B cell (primary cell): ENCODE measurements at regions not wholly inside any gene's neighbourhood (a gene's known extent, or its start where the extent isn't known, plus 50 kb on each side); places are given as distances from the start of the nearest gene placed in this dataset.

Experiments
- CTCF ChIP-seq: fragments of 200-600 bp; IDR thresholded peaks from one replicate; pipeline ENCODE4 v1.8.0; 2022; ENCODE audit warnings: antibody characterized with exemption, mild to moderate bottlenecking
- EZH2 ChIP-seq: IDR thresholded peaks from 2 replicates; pipeline ENCODE4 v1.6.1; 2012; ENCODE audit warnings: borderline replicate concordance, low read depth, mild to moderate bottlenecking, moderate library complexity, low read length; ENCODE audit not compliant: insufficient read depth, poor library complexity, severe bottlenecking

- TF ChIP-seq CTCF (no peak), EZH2 (no peak)
Observed at GRCh38 chr9:80791836-80792235, 897.5 kb downstream of the TLE1 start.
